Heart right ventricle (tissue), 16 donors: ENCODE measurements at regions not wholly inside any gene's neighbourhood (a gene's known extent, or its start where the extent isn't known, plus 50 kb on each side); places are given as distances from the start of the nearest gene placed in this dataset.

Experiments used
- ATAC-seq, 8 donors: fragments of 200-7000 bp; cut with Tn5 transposase; one replicate each; pipeline ENCODE4 v1.9.1; 2020; ENCODE audit warnings: mild to moderate bottlenecking in 8 of 8, moderate library complexity in 8 of 8, moderate number of reproducible peaks in 1 of 8
- DNase-seq, 2 donors: peaks; one replicate each; pipeline ENCODE4 v3.0.0-alpha.2; 2020
- H3K27ac ChIP-seq, 10 donors: fragments of 200-600 bp; sonication (generic) in 2 of 10; one replicate each; pipeline versions ENCODE4 v1.5.0 to v1.8.0; 2020 to 2022; ENCODE audit warnings: mild to moderate bottlenecking in 3 of 10
- H3K27me3 ChIP-seq, 7 donors: fragments of 200-600 bp; one replicate each; pipeline ENCODE4 v1.8.0; 2021 to 2022; ENCODE audit warnings: mild to moderate bottlenecking in 2 of 7
- H3K36me3 ChIP-seq, 9 donors: fragments of 200-600 bp; sonication (generic) in 1 of 9; one replicate each; pipeline versions ENCODE4 v1.5.0 to v1.8.0; 2020 to 2022; ENCODE audit warnings: mild to moderate bottlenecking in 2 of 9
- H3K4me1 ChIP-seq, 9 donors: fragments of 200-600 bp; sonication (generic) in 1 of 9; one replicate each; pipeline versions ENCODE4 v1.5.0 to v1.8.0; 2020 to 2022; ENCODE audit warnings: mild to moderate bottlenecking in 4 of 9
- H3K4me3 ChIP-seq, 10 donors: fragments of 200-600 bp; sonication (generic) in 2 of 10; one replicate each; pipeline versions ENCODE4 v1.5.0 to v1.8.0; 2020 to 2022; ENCODE audit warnings: mild to moderate bottlenecking in 7 of 10, moderate library complexity in 2 of 10
- H3K9me3 ChIP-seq, 11 donors: fragments of 200-600 bp in 10 of 11; sonication (generic) in 2 of 11; one replicate each; pipeline versions ENCODE4 v1.5.0 to v1.8.0; 2013 to 2022; ENCODE audit warnings: mild to moderate bottlenecking in 2 of 11, control low read depth in 1 of 11, moderate library complexity in 1 of 11
- CTCF ChIP-seq, 9 donors: fragments of 200-600 bp; sonication (generic) in 2 of 9; IDR thresholded peaks; one replicate each; pipeline versions ENCODE4 v1.5.0 to v1.8.0; 2021 to 2022; ENCODE audit warnings: antibody characterized with exemption in 9 of 9, mild to moderate bottlenecking in 5 of 9, moderate library complexity in 1 of 9
- WGBS, 2 donors: extraction: QIAGEN DNeasy Blood & Tissue Kit; methylation state at CpG; one replicate each; pipeline ENCODE4 v1.1.7; 2013; ENCODE audit warnings: inconsistent platforms in 1 of 2; 5-methylcytosine and 5-hydroxymethylcytosine counted together
- intact Hi-C, 10 donors: fragments of 100-400 bp; cut with DNase I; formaldehyde crosslinking; loops; one replicate each; pipeline versions ENCODE4 v1.11.1 to v1.14.2; 2022
- donor health status: Arrhythmogenic right ventricular cardiomyopathy.
- donor health status: ischemic (EF 13 %, LVEDD 7.1; RV severe dilation, severe dysfunction).
- donor health status: healthy with polysubstance abuse.
- donor health status: DM: no; HTN: yes; CAD: no.
- donor health status: DM: no; HTN: no; CAD: no.
- donor health status: ischemic (EF 25% LVEDD 6.9; RV normal size, moderate dysfunction).
- donor health status: ischemic (EF 25% LVEDD 5.7; RV mildly dilated, moderate dysfunction).
- donor health status: healthy.
- donor health status: DM: yes; HTN: yes; CAD: no.
- donor health status: Ischemic cardiomyopathy.
- donor health status: ischemic (EF 35%, LVEDD 5.7; RV mildly dilated, moderate dysfunction).
- donor health status: nonischemic (EF 11% LVEDD 7.7; RV severe dilation, severe dysfunction).
- donor health status: DM: yes; HTN: yes; CAD: no.
- donor health status: PGD.
- donor health status: ischemic (EF 29% LVEDD 5.4; RV normal size, mild dysfunction).
- donor health status: nonischemic (EF 23%, LVEDD 6.1; RV moderate dilation, normal function).

DNA sequence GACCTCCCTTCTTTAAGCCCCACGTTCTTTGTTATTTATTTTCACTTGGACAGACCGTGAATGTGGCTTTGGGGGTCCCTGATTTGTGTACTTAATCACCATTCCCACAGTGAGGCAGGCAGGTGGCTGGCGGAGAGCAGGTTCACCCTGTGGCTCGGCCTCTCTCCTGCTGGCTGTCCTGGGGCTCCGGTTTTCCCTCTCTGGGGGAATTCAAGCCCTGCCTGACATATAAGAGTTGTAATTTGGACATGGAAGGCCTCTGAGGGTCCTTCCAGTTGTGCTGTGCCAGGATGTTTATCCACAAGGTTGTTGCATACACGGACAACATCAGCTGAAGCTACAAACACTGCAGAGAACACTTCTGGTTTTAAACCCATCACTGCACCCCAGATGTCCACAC lies 824.5 kb downstream of the TBC1D22A start:
- 62 to 67% methylated on average over 6 of the region's 6 CpGs for WGBS, 2 donors
- Histone ChIP-seq H3K27ac (no peak overlapping the region), H3K4me3 (no peak overlapping the region), H3K27me3 (peaks cover 0 to 23% (median 8%) of the 10 kb centered on the region in 7 donors), H3K4me1 (no peaks in the 10 kb centered on the region), H3K9me3 (peaks cover 0 to 27% (median 10%) of the 10 kb centered on the region in 11 donors), H3K36me3 (no peaks in the 10 kb centered on the region)
- intact Hi-C loops: no loop called here
- TF ChIP-seq CTCF (IDR thresholded peaks at IDR 0.05): no peak
- DNase-seq: no peak
- no peak for ATAC-seq

DNA sequence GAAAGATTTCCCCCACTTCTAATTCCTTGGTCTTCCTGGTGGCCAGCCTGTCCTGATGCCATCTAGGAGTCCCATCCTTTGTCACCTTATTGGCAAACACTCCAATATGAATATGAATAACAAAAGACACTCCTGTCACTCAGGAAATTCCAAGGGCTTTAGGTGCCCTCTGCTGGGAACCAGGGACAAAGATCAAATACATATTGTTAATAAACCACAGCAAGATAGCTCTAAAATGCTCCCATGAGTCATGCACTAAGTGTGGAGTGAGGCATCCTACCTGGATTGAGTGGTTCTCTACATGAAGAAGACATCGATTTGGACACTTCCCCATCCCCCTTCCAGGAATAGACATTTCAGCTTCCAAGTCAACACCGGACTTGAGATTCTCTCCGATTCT lies 823.6 kb downstream of the TBC1D22A start:
- peaks cover 0 to 18% (median 3%) of the 10 kb centered on the region in 7 donors for H3K27me3 ChIP-seq
- no peak for TF ChIP-seq CTCF (IDR thresholded peaks at IDR 0.05)
- H3K27ac ChIP-seq: no peak overlapping the region
- H3K4me3 ChIP-seq: no peak overlapping the region
- no peaks in the 10 kb centered on the region for H3K36me3 ChIP-seq
- WGBS, 2 donors: 81 to 83% methylated on average over 3 of the region's 3 CpGs
- H3K4me1 ChIP-seq: no peaks in the 10 kb centered on the region
- DNase-seq: no peak
- no peak for ATAC-seq
- intact Hi-C loops: no loop called here
- H3K9me3 ChIP-seq: peaks cover 0 to 34% (median 10%) of the 10 kb centered on the region in 11 donors

DNA sequence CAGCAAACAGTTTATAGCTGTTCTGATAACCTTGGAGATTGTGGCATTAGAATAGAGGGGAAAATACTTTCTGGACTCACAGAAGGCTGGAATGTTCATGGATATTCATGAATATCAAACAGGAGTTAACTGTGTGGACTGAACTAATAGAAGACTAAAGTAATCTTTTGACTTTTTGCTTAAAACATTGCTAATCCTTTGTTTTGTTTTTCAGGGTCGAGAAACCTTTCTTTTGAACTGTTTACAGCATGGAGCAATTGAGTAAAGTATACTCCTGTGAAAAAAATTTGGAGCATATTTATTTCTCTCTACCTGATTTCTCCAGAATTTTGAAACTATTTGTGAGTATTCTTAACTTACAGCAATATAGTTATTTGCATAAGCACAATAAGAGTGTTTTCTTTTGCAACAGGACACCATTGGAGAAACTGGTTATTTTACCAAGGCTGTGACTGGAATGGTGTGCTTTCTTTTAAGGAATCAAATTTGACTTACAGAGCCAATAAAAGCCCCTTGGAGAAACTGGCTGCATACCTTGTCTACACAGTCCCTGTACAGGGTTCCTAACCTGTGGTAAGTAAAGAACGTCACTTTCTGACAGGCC lies 821.6 kb downstream of the TBC1D22A start:
- TF ChIP-seq CTCF (IDR thresholded peaks at IDR 0.05): no peak
- H3K9me3 ChIP-seq: peaks cover 0 to 34% (median 10%) of the 10 kb centered on the region in 11 donors
- intact Hi-C loops: no loop called here
- WGBS, 2 donors: 62 to 67% methylated on average over 2 of the region's 2 CpGs
- peaks cover 0 to 10% (median 0%) of the 10 kb centered on the region in 7 donors for H3K27me3 ChIP-seq
- ATAC-seq (no peak), DNase-seq (no peak)
- no peaks in the 10 kb centered on the region for H3K4me1 ChIP-seq
- H3K4me3 ChIP-seq: no peak overlapping the region
- H3K27ac ChIP-seq: no peak overlapping the region
- no peaks in the 10 kb centered on the region for H3K36me3 ChIP-seq

GRCh38 chr22:47582067-47582466 lies 819.6 kb downstream of the TBC1D22A start:
- H3K4me3 ChIP-seq: no peak overlapping the region
- intact Hi-C loops: no loop called here
- WGBS, 2 donors: 34 to 43% methylated on average over 1 of the region's 1 CpG

More at GRCh38 chr22:47582067-47582466, 819.6 kb downstream of the TBC1D22A start:
- Histone ChIP-seq H3K9me3 (peaks cover 0 to 34% (median 10%) of the 10 kb centered on the region in 11 donors), H3K4me1 (no peaks in the 10 kb centered on the region), H3K27me3 (peaks cover 0 to 11% (median 0%) of the 10 kb centered on the region in 7 donors), H3K27ac (no peak overlapping the region), H3K36me3 (no peaks in the 10 kb centered on the region)
- ATAC-seq (no peak), DNase-seq (no peak)
- TF ChIP-seq CTCF (IDR thresholded peaks at IDR 0.05): no peak
